ENCODE measurements at regions not wholly inside any gene's neighbourhood (a gene's known extent, or its start where the extent isn't known, plus 50 kb on each side); places are given as distances from the start of the nearest gene placed in this dataset.
"Not testable (repeated sequence)": the region's sequence is repeated elsewhere in the genome, so short reads cannot be mapped to it uniquely, and the experiment has no call there.

DNA sequence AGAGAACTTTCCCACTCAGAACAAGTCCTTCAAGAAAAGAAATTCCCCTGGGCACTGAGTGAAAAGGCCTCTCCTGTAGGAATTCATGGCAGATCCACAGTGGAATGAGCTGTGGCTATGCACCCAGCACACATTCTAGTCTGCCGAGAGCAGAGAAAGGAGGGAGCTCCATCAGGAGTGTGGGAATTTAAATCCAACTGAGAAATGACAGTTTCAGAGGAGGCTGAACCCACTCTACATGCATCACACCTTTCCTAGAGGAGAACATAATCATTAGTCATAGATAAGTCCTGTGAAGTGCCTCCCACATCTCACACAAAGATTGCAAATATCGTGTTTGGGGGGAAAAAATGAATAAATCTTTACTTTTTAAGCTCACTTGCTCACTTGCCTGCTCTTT, 530.2 kb upstream of the HTR1E start:
- no peaks in the 10 kb centered on the region for H3K23me2 ChIP-seq (ENCODE audit: insufficient read length, low read depth, low read length, poor library complexity, severe bottlenecking)
- H3K9ac ChIP-seq (ENCODE audit: extremely low read depth, insufficient read length, low read length): no peak overlapping the region
- no peak for DNase-seq
- H3K14ac ChIP-seq (ENCODE audit: insufficient read depth, low read length): no peak overlapping the region
- no peak overlapping the region for H3K56ac ChIP-seq (ENCODE audit: insufficient read length, low read depth, low read length)
- peaks cover 4 to 10% of the 10 kb centered on the region in 2 experiments; a peak in 4 of 5 replicates for H3K9me3 Mint-ChIP-seq
- H3K79me1 ChIP-seq (ENCODE audit: insufficient read depth, low read depth, low read length, poor library complexity, severe bottlenecking): no peaks in the 10 kb centered on the region
- WGBS (ENCODE audit: extremely low coverage, insufficient read length, low lambda C conversion rate): no CpG with 5 or more reads among the region's 2 CpGs
- H2BK5ac ChIP-seq (ENCODE audit: insufficient read length, low read length): no peak overlapping the region
- no peak overlapping the region for H3K4me3 Mint-ChIP-seq
- no peak overlapping the region for H3K27ac ChIP-seq (ENCODE audit: insufficient read length, low read depth, low read length)
- H3K4me2 ChIP-seq (ENCODE audit: insufficient read depth, insufficient read length, low read length): no peak overlapping the region
- H3K4ac ChIP-seq (ENCODE audit: low read depth, low read length): no peak overlapping the region
- peaks cover 1% of the 10 kb centered on the region; the same call in 1 of the 2 replicates for H3K27me3 Mint-ChIP-seq (ENCODE audit: low read depth)
- no peak overlapping the region for H2AK5ac ChIP-seq (ENCODE audit: insufficient read length, low read length)
- H2BK20ac ChIP-seq (ENCODE audit: low read depth, low read length, poor library complexity, severe bottlenecking): no peak overlapping the region
- TF ChIP-seq, protein P1, sequence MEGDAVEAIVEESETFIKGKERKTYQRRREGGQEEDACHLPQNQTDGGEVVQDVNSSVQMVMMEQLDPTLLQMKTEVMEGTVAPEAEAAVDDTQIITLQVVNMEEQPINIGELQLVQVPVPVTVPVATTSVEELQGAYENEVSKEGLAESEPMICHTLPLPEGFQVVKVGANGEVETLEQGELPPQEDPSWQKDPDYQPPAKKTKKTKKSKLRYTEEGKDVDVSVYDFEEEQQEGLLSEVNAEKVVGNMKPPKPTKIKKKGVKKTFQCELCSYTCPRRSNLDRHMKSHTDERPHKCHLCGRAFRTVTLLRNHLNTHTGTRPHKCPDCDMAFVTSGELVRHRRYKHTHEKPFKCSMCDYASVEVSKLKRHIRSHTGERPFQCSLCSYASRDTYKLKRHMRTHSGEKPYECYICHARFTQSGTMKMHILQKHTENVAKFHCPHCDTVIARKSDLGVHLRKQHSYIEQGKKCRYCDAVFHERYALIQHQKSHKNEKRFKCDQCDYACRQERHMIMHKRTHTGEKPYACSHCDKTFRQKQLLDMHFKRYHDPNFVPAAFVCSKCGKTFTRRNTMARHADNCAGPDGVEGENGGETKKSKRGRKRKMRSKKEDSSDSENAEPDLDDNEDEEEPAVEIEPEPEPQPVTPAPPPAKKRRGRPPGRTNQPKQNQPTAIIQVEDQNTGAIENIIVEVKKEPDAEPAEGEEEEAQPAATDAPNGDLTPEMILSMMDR (conservative IDR thresholded peaks at IDR 0.05): no peak
- H4K20me1 ChIP-seq (ENCODE audit: control insufficient read depth, insufficient read depth, insufficient read length): no peaks in the 10 kb centered on the region
- no peak overlapping the region for H4K8ac ChIP-seq (replicated peaks; ENCODE audit: insufficient read length, low read depth, low read length)
- H2AFZ ChIP-seq (ENCODE audit: low read length): no peak overlapping the region
- H3K4me1 Mint-ChIP-seq: no peaks in the 10 kb centered on the region
- H4K91ac ChIP-seq (ENCODE audit: insufficient read length, low read depth, low read length): no peak overlapping the region
- 0 out of 7 replicates have a peak, but pooled peaks cover 0 to 4% (median 0%) of the 10 kb centered on the region in 3 experiments for H3K36me3 Mint-ChIP-seq (ENCODE audit: insufficient read depth in 1 of 3, low read depth in 3 of 3)
- no peak overlapping the region for H4K5ac ChIP-seq (ENCODE audit: insufficient read length, low read depth, low read length)
- no peak overlapping the region for H3K18ac ChIP-seq (ENCODE audit: insufficient read length, low read depth, low read length)
- H3K79me2 ChIP-seq (ENCODE audit: insufficient read depth, low read length): no peaks in the 10 kb centered on the region
- no peak overlapping the region for H3K27ac Mint-ChIP-seq
- H3K4me1 ChIP-seq (ENCODE audit: insufficient read depth, low read length): no peaks in the 10 kb centered on the region
- no peak overlapping the region for H2BK12ac ChIP-seq (ENCODE audit: insufficient read length, low read depth, low read length)
- no peak overlapping the region for H3K23ac ChIP-seq (ENCODE audit: insufficient read length, low read depth, low read length)
- H3K27me3 ChIP-seq (ENCODE audit: insufficient read depth, low read length): no peaks in the 10 kb centered on the region
- no peaks in the 10 kb centered on the region for H3K9me3 ChIP-seq (ENCODE audit: control insufficient read depth, low read depth, low read length)
- no peak overlapping the region for H3T11ph ChIP-seq (ENCODE audit: low read length)
- no peak overlapping the region for H2BK15ac ChIP-seq (ENCODE audit: low read depth, low read length)
- no peak overlapping the region for H2BK120ac ChIP-seq (ENCODE audit: low read depth, low read length, poor library complexity, severe bottlenecking)

DNA sequence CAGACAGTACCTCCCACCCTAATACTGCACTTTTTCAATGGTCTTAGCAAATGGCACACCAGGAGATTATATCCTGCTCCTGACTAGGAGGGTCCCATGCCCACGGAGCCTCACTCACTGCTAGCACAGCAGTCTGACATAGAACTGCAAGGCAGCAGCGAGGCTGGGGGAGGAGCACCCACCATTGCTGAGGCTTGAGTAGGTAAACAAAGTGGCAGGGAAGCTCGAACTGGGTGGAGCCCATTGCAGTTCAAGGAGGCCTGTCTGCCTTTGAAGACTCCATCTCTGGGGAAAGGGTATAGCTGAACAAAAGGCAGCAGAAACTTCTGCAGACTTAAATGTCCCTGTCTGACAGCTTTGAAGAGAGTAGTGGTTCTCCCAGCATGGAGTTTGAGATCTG, 544.5 kb upstream of the HTR1E start:
- no CpG with 5 or more reads among the region's 3 CpGs for WGBS (ENCODE audit: extremely low coverage, insufficient read length, low lambda C conversion rate)
- H2BK15ac ChIP-seq (ENCODE audit: low read depth, low read length): not testable (repeated sequence)

More for the DNA sequence above, 544.5 kb upstream of the HTR1E start:
- H2BK20ac ChIP-seq (ENCODE audit: low read depth, low read length, poor library complexity, severe bottlenecking); H3K79me1 ChIP-seq (ENCODE audit: insufficient read depth, low read depth, low read length, poor library complexity, severe bottlenecking); H2BK120ac ChIP-seq (ENCODE audit: low read depth, low read length, poor library complexity, severe bottlenecking); H4K20me1 ChIP-seq (ENCODE audit: control insufficient read depth, insufficient read depth, insufficient read length); H3K23ac ChIP-seq (ENCODE audit: insufficient read length, low read depth, low read length); H3K23me2 ChIP-seq (ENCODE audit: insufficient read length, low read depth, low read length, poor library complexity, severe bottlenecking); H3T11ph ChIP-seq (ENCODE audit: low read length); H3K27ac ChIP-seq (ENCODE audit: insufficient read length, low read depth, low read length); H3K79me2 ChIP-seq (ENCODE audit: insufficient read depth, low read length); H3K4ac ChIP-seq (ENCODE audit: low read depth, low read length); H2BK5ac ChIP-seq (ENCODE audit: insufficient read length, low read length); H4K91ac ChIP-seq (ENCODE audit: insufficient read length, low read depth, low read length); DNase-seq; H3K4me2 ChIP-seq (ENCODE audit: insufficient read depth, insufficient read length, low read length); H3K27me3 ChIP-seq (ENCODE audit: insufficient read depth, low read length); H4K8ac ChIP-seq (replicated peaks; ENCODE audit: insufficient read length, low read depth, low read length); H3K56ac ChIP-seq (ENCODE audit: insufficient read length, low read depth, low read length); H3K4me1 ChIP-seq (ENCODE audit: insufficient read depth, low read length); H3K4me3 Mint-ChIP-seq; H3K27ac Mint-ChIP-seq; H3K14ac ChIP-seq (ENCODE audit: insufficient read depth, low read length); H2AFZ ChIP-seq (ENCODE audit: low read length); H3K9ac ChIP-seq (ENCODE audit: extremely low read depth, insufficient read length, low read length); H3K18ac ChIP-seq (ENCODE audit: insufficient read length, low read depth, low read length); H2AK5ac ChIP-seq (ENCODE audit: insufficient read length, low read length); H3K27me3 Mint-ChIP-seq (ENCODE audit: low read depth); H2BK12ac ChIP-seq (ENCODE audit: insufficient read length, low read depth, low read length); H3K4me1 Mint-ChIP-seq; H4K5ac ChIP-seq (ENCODE audit: insufficient read length, low read depth, low read length): not testable (repeated sequence)
- Mint-ChIP-seq H3K9me3 (peaks cover 54 to 62% of the 10 kb centered on the region in 2 experiments), H3K36me3 (ENCODE audit: insufficient read depth in 1 of 3, low read depth in 3 of 3) (peaks cover 12 to 22% (median 17%) of the 10 kb centered on the region in 3 experiments; a peak in 5 of 7 replicates)
- H3K9me3 ChIP-seq (ENCODE audit: control insufficient read depth, low read depth, low read length): peaks cover 10% of the 10 kb centered on the region
